ENCODE measurements at regions not wholly inside any gene's neighbourhood (a gene's known extent, or its start where the extent isn't known, plus 50 kb on each side); places are given as distances from the start of the nearest gene placed in this dataset.

DNA sequence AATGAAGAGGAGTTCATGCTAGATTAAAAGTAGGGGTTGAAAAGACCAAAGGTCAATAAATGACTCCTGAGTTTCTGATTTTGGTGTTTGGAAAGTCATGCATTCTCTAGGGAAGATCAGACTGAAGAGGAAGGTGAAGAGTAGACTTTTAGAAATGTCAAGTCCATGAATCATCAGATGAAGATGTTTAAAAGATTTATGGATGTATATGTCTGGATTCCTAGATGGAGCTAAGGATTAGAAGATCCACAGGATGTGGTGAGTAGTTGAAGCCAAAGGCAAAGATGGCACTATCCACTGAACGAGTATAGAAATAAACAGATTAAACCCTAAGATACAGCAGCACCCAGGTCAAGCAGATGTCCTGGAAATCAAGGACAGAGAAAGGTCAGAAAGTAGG is 298.5 kb downstream of the GPAM start (continued):
- TF ChIP-seq, protein P1, sequence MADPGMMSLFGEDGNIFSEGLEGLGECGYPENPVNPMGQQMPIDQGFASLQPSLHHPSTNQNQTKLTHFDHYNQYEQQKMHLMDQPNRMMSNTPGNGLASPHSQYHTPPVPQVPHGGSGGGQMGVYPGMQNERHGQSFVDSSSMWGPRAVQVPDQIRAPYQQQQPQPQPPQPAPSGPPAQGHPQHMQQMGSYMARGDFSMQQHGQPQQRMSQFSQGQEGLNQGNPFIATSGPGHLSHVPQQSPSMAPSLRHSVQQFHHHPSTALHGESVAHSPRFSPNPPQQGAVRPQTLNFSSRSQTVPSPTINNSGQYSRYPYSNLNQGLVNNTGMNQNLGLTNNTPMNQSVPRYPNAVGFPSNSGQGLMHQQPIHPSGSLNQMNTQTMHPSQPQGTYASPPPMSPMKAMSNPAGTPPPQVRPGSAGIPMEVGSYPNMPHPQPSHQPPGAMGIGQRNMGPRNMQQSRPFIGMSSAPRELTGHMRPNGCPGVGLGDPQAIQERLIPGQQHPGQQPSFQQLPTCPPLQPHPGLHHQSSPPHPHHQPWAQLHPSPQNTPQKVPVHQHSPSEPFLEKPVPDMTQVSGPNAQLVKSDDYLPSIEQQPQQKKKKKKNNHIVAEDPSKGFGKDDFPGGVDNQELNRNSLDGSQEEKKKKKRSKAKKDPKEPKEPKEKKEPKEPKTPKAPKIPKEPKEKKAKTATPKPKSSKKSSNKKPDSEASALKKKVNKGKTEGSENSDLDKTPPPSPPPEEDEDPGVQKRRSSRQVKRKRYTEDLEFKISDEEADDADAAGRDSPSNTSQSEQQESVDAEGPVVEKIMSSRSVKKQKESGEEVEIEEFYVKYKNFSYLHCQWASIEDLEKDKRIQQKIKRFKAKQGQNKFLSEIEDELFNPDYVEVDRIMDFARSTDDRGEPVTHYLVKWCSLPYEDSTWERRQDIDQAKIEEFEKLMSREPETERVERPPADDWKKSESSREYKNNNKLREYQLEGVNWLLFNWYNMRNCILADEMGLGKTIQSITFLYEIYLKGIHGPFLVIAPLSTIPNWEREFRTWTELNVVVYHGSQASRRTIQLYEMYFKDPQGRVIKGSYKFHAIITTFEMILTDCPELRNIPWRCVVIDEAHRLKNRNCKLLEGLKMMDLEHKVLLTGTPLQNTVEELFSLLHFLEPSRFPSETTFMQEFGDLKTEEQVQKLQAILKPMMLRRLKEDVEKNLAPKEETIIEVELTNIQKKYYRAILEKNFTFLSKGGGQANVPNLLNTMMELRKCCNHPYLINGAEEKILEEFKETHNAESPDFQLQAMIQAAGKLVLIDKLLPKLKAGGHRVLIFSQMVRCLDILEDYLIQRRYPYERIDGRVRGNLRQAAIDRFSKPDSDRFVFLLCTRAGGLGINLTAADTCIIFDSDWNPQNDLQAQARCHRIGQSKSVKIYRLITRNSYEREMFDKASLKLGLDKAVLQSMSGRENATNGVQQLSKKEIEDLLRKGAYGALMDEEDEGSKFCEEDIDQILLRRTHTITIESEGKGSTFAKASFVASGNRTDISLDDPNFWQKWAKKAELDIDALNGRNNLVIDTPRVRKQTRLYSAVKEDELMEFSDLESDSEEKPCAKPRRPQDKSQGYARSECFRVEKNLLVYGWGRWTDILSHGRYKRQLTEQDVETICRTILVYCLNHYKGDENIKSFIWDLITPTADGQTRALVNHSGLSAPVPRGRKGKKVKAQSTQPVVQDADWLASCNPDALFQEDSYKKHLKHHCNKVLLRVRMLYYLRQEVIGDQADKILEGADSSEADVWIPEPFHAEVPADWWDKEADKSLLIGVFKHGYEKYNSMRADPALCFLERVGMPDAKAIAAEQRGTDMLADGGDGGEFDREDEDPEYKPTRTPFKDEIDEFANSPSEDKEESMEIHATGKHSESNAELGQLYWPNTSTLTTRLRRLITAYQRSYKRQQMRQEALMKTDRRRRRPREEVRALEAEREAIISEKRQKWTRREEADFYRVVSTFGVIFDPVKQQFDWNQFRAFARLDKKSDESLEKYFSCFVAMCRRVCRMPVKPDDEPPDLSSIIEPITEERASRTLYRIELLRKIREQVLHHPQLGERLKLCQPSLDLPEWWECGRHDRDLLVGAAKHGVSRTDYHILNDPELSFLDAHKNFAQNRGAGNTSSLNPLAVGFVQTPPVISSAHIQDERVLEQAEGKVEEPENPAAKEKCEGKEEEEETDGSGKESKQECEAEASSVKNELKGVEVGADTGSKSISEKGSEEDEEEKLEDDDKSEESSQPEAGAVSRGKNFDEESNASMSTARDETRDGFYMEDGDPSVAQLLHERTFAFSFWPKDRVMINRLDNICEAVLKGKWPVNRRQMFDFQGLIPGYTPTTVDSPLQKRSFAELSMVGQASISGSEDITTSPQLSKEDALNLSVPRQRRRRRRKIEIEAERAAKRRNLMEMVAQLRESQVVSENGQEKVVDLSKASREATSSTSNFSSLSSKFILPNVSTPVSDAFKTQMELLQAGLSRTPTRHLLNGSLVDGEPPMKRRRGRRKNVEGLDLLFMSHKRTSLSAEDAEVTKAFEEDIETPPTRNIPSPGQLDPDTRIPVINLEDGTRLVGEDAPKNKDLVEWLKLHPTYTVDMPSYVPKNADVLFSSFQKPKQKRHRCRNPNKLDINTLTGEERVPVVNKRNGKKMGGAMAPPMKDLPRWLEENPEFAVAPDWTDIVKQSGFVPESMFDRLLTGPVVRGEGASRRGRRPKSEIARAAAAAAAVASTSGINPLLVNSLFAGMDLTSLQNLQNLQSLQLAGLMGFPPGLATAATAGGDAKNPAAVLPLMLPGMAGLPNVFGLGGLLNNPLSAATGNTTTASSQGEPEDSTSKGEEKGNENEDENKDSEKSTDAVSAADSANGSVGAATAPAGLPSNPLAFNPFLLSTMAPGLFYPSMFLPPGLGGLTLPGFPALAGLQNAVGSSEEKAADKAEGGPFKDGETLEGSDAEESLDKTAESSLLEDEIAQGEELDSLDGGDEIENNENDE (IDR thresholded peaks at IDR 0.05; ENCODE audit: insufficient replicate concordance, low read length): no peak
- TF ChIP-seq SIX5 (IDR thresholded peaks at IDR 0.05; ENCODE audit: low read depth, low read length): no peak
- TF ChIP-seq, protein P2, sequence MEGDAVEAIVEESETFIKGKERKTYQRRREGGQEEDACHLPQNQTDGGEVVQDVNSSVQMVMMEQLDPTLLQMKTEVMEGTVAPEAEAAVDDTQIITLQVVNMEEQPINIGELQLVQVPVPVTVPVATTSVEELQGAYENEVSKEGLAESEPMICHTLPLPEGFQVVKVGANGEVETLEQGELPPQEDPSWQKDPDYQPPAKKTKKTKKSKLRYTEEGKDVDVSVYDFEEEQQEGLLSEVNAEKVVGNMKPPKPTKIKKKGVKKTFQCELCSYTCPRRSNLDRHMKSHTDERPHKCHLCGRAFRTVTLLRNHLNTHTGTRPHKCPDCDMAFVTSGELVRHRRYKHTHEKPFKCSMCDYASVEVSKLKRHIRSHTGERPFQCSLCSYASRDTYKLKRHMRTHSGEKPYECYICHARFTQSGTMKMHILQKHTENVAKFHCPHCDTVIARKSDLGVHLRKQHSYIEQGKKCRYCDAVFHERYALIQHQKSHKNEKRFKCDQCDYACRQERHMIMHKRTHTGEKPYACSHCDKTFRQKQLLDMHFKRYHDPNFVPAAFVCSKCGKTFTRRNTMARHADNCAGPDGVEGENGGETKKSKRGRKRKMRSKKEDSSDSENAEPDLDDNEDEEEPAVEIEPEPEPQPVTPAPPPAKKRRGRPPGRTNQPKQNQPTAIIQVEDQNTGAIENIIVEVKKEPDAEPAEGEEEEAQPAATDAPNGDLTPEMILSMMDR (IDR thresholded peaks at IDR 0.05; ENCODE audit: control extremely low read depth in 1 of 3, insufficient read depth in 1 of 3, low read depth in 1 of 3, low read length in 3 of 3): no peak
- TF ChIP-seq RFX5 (IDR thresholded peaks at IDR 0.05; ENCODE audit: borderline replicate concordance, low read depth, low read length): no peak
- TF ChIP-seq BCL11A (IDR thresholded peaks at IDR 0.05; ENCODE audit: low read depth in 2 of 2, low read length in 2 of 2): no peak
- TF ChIP-seq NANOG (IDR thresholded peaks at IDR 0.05; ENCODE audit: insufficient read depth, low read depth, low read length, poor library complexity, severe bottlenecking): no peak
- TF ChIP-seq CHD1 (IDR thresholded peaks at IDR 0.05; ENCODE audit: low read depth, low read length): no peak
- TF ChIP-seq MAFK (IDR thresholded peaks at IDR 0.05; ENCODE audit: low read depth, low read length): no peak
- TF ChIP-seq SAP30 (IDR thresholded peaks at IDR 0.05; ENCODE audit: insufficient read depth, insufficient replicate concordance, low read length): no peak
- no peak for TF ChIP-seq TEAD4 (IDR thresholded peaks at IDR 0.05; ENCODE audit: low read depth, low read length)

Data from H1 (cell line).